A549 (cell line): ENCODE measurements at regions not wholly inside any gene's neighbourhood (a gene's known extent, or its start where the extent isn't known, plus 50 kb on each side); places are given as distances from the start of the nearest gene placed in this dataset.

Source experiments
- CTCF ChIP-seq: fragments of >200 bp; sonication (Bioruptor Twin); formaldehyde crosslinking; IDR thresholded peaks from 3 replicates; pipeline ENCODE4 v1.5.1; 2016
- FOXS1 ChIP-seq: fragments of 250-450 bp; sonication (Bioruptor Pico); IDR thresholded peaks from 2 replicates; pipeline ENCODE4 v1.5.0; 2020; ENCODE audit warnings: mild to moderate bottlenecking, moderate library complexity
- MAX ChIP-seq: IDR thresholded peaks from 2 replicates; pipeline ENCODE4 v1.6.1; 2012
- RCOR1 ChIP-seq: fragments of 150-350 bp; IDR thresholded peaks from 2 replicates; pipeline ENCODE4 v1.6.1; 2014; ENCODE audit warnings: antibody characterized with exemption, low read length, low read depth

GRCh38 chr11:32026766-32027165 is 64.1 kb upstream of the RCN1 start:
- TF ChIP-seq CTCF (no peak), MAX (no peak), FOXS1 (CRISPR knock-in tag) (no peak), RCOR1 (no peak)
